Superior temporal gyrus (tissue), 1 donor: ENCODE measurements at regions not wholly inside any gene's neighbourhood (a gene's known extent, or its start where the extent isn't known, plus 50 kb on each side); places are given as distances from the start of the nearest gene placed in this dataset.
A peak's percentile ranks its signal among the peaks of the same experiment; 100 is the strongest.

Source experiments
- DNase-seq: peaks from one replicate; pipeline ENCODE4 v3.0.0-alpha.2; 2016; ENCODE audit errors: extremely low spot score

- DNase-seq: no peak
These were observed 277.4 kb downstream of the NPIPA8 start for GRCh38 chr16:18059089-18059488.

DNA sequence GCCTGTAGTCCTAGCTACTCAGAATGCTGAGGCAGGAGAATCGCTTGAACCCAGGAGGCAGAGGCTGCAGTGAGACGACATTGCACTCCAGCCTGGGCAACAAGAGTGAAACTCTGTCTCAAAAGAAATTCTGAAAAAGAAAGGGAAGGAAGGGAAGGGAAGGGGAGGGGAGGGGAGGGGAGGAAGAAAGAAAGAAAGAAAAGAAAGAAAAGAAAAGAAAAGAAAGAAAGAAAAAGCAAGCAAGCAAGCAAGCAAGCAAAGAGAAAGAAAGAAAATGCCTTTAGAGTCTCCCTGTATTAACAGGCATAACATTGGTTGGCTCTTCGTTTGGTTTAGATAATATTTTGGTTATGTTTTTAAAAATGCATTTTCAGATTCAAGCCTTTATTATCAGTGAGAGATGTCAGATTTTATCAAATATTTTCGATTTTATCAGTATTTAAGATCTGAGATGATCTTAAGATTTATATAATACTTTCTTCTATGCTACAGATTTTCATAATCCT, 281.1 kb downstream of the NPIPA8 start:
- DNase-seq: no peak

DNA sequence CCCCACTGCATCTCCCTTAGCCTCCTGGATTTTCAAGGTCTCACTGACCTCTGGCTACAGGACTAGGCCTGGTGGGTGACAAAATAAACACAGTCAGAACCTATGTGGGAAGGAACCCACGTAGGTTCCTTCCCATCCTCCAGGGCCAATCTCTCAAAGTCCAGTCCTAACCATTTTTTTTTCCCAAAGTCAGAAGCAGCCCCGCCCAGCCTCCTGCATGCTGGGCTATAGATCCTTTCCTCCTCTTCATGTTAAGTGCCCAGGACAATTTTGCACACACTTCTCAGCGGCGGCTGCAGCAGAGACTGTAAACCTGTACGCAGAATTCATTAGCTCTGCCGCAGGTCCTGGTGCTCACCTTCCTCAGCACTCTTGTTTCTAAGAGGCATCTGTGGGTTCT, 285.8 kb downstream of the NPIPA8 start:
- DNase-seq: no peak

DNA sequence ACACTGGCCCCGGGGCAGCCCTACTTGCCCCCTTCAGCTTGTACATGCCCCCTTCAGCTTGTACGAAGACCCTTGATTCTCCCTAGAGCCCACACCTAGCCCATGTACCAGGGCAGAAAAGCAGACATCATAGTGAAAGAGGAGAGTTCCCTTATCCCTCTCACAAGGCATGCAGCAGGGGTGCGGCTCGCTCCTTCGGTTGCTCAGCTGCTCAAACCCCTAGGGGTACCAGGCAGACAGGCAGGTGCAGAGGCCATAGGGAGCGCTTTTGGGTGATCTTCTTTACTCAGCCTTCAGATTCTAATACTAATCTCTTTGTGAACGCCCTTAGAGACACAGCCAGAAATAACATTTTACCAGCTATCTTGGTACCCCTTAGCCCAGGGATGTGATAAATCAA, 286.3 kb downstream of the NPIPA8 start:
- DNase-seq: no peak

GRCh38 chr16:18049547-18050133, 286.9 kb downstream of the NPIPA8 start:
- no peak for DNase-seq

DNA sequence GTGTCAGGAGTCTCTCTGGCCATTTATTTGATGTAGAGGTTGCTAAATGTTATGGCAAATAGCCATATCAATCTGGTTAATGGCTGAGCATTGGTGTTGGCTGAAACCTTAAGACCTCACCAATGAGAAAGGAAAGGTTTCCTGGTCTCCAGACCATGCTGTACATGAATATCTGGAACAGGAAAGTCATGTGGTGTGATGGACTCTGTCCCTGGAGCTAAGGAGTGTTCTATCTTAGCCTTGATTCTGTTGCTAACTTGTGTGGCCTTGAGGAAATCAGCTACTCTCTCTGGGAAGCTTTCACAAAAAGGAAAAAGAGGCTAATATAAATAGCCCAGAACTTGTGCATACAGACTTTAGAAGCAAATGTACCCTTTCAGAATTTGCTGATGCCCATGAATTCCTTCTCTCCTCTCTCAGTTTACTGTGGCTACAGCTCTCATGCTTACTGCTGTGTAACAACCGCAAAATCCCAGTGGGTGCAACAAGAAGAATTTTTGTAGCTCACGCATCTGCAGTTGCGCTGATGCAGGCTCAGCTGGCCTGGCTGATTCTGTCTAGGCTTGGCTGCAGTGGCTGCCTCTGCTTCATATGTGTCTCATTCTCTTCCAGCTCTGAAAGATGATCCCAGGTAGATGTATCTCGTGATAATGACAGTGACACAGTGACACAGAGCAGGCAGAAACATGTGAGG, 287.5 kb downstream of the NPIPA8 start:
- peak; percentile 11 for DNase-seq

DNA sequence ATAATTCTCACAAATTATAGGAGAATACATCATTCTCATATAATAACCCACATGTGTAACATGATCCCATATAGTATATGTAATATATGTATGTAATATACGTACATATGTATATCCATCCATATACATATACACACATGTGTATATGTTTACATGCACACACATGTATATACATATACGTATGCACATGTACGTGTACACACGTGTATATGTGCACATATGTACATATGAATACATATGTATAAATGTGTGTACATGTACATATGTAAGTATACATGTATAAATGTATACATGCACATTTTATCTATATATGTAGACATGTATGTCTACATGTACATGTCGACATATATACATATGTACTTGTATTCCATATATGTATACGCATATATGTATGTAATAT, 288.8 kb downstream of the NPIPA8 start:
- no peak for DNase-seq

GRCh38 chr16:18045356-18045755, 291.2 kb downstream of the NPIPA8 start:
- DNase-seq: no peak

DNA sequence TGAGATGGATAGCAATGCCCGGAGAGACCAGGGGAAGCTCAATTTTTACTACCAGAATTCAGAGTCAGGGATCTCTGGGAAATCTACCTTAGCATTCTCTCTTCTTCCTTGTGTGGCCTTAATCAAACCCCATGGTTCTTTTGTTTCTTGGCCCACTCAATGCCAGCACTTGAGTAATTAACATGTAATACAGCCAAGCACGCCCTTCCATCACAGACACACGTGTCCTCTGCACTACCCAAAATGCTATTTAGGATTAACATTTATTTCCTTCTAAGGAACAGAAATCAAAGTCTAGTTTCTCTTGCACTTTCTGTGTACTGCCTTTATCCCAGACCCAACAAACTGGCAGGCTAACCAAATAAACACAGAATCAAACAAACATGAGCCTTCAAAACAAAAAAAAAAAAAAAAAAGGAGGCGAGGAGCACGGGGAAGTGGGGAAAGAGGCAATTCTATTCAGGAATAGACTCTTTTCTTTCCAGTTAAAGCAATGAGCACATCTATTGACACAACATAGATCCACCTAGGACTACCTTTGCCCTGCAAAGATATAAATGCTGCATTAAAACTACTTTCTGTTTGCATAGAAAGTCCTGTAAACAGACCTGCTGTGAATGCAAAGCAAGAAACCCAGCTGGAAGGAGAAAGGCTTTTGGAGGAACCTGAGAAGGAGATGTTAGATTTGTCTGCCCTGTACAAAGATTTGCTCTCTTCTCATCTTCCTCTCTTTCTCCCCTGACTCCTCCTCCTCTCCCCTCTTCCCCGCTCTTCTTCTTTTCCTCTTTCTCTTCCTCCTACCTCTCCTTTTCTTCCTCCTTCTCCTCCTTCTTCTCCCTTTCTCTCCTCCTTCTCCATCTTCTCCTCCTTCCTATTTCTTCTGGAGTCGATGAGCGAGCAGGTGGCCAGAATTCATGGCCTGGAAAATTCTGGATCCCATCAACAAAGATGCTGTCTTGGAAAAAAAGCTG, 294.4 kb downstream of the NPIPA8 start:
- DNase-seq: no peak

GRCh38 chr16:18039931-18040330, 296.6 kb downstream of the NPIPA8 start:
- no peak for DNase-seq

GRCh38 chr16:18037051-18037450, 299.5 kb downstream of the NPIPA8 start:
- no peak for DNase-seq

DNA sequence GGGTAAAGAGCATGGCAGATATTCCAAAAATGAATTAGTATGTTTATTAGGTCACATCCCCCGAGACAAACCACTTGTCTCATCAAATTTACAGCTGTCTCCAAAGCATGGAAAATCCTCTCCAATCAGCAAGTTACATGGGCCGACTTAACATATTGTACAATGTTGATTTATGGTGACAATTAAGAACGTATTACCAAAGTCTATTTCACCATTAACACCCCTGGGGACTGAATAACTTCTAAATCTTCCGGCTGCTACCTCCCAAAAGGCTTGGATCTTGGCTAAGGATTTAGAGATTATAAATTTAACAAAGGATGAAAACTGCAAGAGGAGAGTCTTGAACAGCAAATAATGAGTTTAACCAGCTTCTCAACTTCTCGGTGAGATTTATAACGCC, 311.9 kb downstream of the NPIPA8 start:
- no peak for DNase-seq

GRCh38 chr16:18018376-18018775, 318.2 kb downstream of the NPIPA8 start:
- DNase-seq: no peak

DNA sequence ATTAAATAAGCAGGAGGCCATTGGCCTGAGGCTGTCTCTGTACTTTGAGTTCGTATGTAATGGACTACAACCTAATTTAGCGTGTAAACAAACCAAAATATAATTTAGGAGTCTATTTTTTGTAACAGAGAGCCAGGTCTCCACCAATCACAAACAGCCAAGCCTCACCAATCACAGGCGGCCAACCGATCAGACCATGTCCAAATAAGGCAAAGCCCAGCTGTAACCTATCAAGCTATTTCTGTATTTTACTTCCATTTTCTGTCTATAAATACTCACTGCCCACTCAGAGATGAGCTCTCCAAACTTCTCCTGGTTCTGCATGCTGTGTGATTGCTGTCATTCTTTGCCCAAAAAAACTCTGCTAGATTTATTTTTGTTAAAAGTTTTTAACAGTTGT, 322.7 kb downstream of the NPIPA8 start:
- DNase-seq: no peak

DNA sequence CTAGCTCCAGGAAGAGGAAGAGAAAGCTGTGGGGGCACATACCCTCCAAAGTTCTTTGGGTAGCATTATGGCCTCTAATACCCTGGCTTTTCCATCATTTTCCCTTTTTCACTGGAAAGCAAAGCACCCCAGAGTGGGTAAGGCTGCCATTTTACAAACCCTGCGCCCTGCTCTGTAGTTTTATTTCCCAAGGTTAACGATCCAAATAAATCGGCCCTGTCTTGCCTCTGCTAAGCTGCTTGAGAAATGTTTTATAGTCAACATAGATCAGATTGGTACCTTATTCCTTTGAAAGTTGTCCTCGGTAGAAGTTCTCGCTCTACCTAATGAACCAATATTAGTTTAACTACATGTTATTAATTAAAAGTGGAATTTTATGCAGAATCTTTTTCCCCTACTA, 328.2 kb downstream of the NPIPA8 start:
- no peak for DNase-seq

DNA sequence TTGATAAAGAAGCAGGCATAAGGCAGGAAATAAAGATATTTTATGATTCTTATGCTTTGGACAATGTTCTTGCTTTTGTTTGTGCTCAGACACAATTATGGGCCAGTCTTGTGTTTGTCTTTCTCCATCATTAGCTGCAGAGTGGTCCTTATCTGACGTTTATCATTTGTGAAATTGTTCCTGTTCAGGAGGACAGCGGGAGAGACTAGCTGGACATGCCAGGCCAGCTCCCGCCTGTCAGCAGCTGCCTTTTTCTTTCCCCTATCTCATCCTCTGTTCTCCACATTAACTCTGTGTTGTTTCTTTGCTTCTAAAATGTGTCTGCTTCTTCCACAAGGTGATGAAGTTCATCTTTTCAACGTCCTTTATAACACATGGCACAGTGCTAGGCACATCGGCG, 333.5 kb downstream of the NPIPA8 start:
- DNase-seq: no peak

GRCh38 chr16:17998996-17999395, 337.5 kb downstream of the NPIPA8 start:
- DNase-seq: no peak

DNA sequence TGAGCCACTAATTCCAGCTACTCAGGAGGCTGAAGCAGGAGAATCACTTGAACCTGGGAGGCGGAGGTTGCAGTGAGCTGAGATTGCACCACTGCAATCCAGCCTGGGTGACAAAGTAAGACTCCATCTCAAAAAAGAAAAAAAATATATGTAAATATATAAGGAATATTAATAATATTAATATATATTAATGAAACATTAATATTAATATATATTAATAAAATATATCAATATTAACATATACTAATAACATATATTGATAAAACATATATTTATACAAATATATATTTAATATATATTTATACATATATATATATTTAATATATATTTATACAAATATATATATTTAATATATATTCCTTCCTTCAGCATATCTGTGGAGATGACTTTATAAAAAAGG, 338.0 kb downstream of the NPIPA8 start:
- DNase-seq: no peak

- DNase-seq: no peak
These were observed 342.5 kb downstream of the NPIPA8 start for GRCh38 chr16:17994027-17994426.

GRCh38 chr16:17992416-17992815, 344.1 kb downstream of the NPIPA8 start:
- no peak for DNase-seq

DNA sequence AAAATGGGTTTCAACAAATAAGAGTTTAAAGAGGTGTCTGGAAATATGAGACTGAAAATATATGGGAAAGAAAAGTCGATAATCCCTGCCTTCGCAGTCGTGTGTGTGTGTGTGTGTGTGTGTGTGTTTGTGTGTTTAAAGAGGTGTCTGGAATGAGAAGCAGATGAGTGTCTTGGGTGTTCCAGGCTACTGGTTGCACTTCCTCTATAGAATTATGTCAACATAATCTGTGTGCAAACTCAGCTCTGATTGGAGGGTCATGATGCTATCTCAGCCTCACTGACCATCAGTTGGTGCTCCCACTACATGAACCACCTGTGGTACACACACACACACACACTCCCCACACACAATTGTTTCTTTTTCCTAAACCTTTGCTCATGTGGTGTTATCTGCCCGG, 347.3 kb downstream of the NPIPA8 start:
- DNase-seq: no peak

GRCh38 chr16:17988839-17989238, 347.7 kb downstream of the NPIPA8 start:
- DNase-seq: no peak

DNA sequence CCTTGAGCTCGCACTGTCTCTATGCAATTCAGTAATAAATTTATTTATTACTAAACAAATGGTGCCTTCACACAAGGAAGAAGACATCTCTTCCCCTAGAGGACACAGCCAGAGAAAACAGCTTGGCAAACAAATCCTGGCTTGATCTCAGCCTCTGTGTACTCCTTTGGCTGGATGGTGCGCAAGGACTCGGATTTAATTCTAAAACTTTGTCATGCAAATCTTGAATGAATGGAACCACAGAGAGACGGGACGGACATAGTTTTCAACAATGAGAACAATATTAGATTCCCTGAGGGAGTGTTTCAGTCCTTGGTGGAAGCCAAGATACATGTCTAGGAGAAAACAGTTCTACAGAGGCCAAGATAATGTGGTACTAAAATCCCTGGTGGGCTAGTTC, 349.5 kb downstream of the NPIPA8 start:
- DNase-seq: no peak
